ENCODE measurements at regions not wholly inside any gene's neighbourhood (a gene's known extent, or its start where the extent isn't known, plus 50 kb on each side); places are given as distances from the start of the nearest gene placed in this dataset.

DNA sequence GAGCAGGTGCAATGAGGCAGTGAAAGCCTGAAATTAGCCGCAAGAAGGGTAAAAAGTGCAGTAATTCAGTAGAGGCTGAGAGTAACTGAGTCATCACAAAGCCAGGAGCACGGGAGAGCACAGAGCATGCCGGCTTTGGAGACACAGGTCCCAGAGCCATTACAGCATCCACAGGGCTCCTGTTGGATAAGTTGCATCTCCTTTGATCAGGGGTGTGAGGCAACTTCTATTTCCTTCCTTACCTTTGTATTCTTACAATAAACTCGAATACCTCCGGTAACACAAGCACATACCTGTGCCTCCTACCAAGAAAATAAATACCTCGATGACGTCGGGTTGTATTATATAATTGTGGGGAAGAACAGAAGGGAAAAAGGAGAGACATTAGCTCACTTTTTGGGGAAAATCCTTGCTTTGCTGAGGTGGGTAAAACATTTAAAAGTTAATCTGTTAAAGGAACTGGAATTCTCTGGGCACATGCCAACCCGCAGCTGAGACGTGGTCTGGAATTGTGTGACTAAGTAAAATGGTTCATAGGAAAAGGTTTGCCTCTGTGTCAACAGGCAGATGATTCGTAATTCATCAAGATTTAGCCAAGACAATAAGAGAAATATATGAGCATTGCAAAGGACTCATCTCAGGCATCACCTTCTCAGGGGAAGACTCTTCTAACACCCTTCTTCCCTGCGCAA is 360.7 kb upstream of the ZFP64 start:
- TF ChIP-seq, protein P1, sequence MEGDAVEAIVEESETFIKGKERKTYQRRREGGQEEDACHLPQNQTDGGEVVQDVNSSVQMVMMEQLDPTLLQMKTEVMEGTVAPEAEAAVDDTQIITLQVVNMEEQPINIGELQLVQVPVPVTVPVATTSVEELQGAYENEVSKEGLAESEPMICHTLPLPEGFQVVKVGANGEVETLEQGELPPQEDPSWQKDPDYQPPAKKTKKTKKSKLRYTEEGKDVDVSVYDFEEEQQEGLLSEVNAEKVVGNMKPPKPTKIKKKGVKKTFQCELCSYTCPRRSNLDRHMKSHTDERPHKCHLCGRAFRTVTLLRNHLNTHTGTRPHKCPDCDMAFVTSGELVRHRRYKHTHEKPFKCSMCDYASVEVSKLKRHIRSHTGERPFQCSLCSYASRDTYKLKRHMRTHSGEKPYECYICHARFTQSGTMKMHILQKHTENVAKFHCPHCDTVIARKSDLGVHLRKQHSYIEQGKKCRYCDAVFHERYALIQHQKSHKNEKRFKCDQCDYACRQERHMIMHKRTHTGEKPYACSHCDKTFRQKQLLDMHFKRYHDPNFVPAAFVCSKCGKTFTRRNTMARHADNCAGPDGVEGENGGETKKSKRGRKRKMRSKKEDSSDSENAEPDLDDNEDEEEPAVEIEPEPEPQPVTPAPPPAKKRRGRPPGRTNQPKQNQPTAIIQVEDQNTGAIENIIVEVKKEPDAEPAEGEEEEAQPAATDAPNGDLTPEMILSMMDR (IDR thresholded peaks at IDR 0.05): no peak
- no peak for TF ChIP-seq EP300 (IDR thresholded peaks at IDR 0.05; ENCODE audit: low read depth)
- no peak for TF ChIP-seq POLR2AphosphoS5 (IDR thresholded peaks at IDR 0.05)
